ENCODE measurements at regions not wholly inside any gene's neighbourhood (a gene's known extent, or its start where the extent isn't known, plus 50 kb on each side); places are given as distances from the start of the nearest gene placed in this dataset.

GRCh38 chr17:72264682-72265405 is 144.0 kb downstream of the SOX9 start:
- TF ChIP-seq CTCF (IDR thresholded peaks at IDR 0.05), result no peak

GRCh38 chr17:72266112-72266775 is 145.4 kb downstream of the SOX9 start:
- no peak for TF ChIP-seq CTCF (IDR thresholded peaks at IDR 0.05)

- TF ChIP-seq CTCF (IDR thresholded peaks at IDR 0.05), result no peak
Observed at GRCh38 chr17:72267601-72268000, 146.8 kb downstream of the SOX9 start.

GRCh38 chr17:72268431-72268830 is 147.6 kb downstream of the SOX9 start:
- TF ChIP-seq CTCF (IDR thresholded peaks at IDR 0.05), result no peak

- TF ChIP-seq CTCF (IDR thresholded peaks at IDR 0.05), result no peak
Observed at GRCh38 chr17:72270273-72270924, 149.6 kb downstream of the SOX9 start.

- no peak for TF ChIP-seq CTCF (IDR thresholded peaks at IDR 0.05)
Observed at GRCh38 chr17:72271603-72272002, 150.8 kb downstream of the SOX9 start.

- TF ChIP-seq CTCF (IDR thresholded peaks at IDR 0.05), result no peak
Observed at GRCh38 chr17:72273289-72274056, 152.7 kb downstream of the SOX9 start.
